HG03175 (cell line): ENCODE measurements at regions not wholly inside any gene's neighbourhood (a gene's known extent, or its start where the extent isn't known, plus 50 kb on each side); places are given as distances from the start of the nearest gene placed in this dataset.
"Not testable (repeated sequence)": the region's sequence is repeated elsewhere in the genome, so short reads cannot be mapped to it uniquely, and the experiment has no call there.

Experiments used
- ATAC-seq: cut with Tn5 transposase; IDR thresholded peaks from one replicate; pipeline ENCODE4 v1.9.1; 2021; ENCODE audit warnings: mild to moderate bottlenecking, moderate library complexity; ENCODE audit not compliant: unreplicated experiment

DNA sequence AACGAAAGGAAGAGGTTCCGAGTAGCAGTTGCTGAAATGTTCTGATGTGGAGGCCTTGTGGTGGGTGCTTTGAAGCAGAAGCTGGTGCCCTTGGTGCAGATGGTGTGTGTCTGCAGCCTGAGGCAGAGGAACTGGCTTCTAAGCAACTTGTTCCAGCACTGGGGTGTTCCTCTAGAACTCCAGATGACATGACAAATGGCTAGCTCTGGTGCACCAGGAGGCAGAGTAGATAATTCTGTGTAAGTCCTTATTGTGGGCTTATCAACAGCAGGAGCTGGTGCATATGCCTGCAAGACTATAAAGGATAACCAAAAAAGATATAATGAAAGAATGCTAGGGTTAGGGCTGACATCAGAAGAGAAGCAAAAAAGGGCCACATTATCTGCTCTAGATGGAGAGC is 76.5 kb downstream of the ARL5B start:
- ATAC-seq: no peak

DNA sequence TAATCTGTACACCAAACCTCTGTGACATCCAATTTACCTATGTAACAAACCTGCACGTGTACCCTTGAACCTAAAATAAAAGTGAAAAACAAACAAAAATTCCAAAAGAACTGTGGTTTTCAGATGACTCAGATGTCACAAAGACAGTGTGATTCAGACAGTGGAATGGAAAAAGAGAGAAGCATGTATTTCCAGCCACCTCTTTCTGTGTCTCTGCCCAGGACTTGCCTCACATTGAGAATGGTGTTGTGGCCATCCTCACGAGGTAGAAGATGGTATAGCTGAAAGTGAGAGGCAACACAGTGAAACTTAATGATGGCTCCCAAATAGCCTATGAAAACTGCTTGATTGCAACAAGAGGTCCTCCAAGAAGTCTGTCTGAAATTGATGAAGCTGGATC is 78.0 kb downstream of the ARL5B start:
- ATAC-seq: no peak

DNA sequence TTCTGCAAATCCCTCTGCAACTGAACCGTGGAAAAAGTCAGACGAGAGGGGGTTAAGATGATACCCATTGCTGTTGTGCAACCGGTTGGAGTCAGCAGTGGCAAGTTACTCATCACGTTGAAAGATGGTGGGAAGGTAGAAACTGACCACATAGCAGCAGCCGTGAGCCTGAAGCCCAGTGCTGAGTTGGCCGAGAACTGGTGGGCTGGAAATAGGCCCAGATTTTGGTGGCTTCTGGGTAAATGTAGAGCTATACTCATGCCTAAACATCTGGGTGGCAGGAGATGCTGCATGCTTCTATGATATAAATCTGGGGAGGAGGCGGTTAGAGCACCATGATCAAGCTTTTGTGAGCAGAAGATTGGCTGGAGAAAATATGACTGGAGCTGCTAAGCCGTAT is 78.6 kb downstream of the ARL5B start:
- no peak for ATAC-seq

DNA sequence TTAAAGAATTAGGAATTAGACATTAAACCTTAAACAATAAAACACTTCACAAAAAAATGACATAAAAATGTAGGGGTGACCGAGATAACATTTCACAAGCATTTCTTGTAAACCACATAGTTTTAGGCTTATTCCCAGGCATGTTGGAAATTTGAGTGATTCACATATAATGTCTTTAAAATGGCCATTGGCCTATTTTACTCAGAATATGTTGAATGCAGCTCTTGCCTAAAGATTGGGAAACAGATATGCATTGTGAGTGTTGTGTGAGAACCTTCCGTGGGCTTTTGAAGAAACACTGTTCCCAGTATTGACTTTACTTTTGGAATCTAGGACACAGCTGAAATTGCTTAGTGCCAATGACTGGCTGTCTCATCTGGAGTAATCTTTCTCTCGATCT is 79.6 kb downstream of the ARL5B start:
- no peak for ATAC-seq

DNA sequence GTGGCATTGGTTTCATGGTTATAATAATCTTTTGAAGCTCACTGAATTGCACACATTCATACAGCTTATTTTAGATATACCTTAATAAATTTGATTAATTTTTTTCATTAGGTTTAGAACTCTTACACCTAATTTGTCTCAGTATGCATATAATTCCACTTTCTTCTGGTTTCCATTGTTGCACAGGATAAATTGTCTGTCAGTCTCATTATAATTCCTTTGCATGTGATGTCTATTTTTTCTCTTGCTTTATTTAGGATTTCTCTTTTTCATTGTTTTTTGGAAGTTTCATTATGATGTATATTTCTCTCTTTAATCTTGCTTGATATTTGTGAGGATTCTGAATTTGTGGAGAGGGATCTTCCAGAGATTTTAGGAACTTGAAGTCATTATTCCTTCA is 84.7 kb downstream of the ARL5B start:
- ATAC-seq: no peak

DNA sequence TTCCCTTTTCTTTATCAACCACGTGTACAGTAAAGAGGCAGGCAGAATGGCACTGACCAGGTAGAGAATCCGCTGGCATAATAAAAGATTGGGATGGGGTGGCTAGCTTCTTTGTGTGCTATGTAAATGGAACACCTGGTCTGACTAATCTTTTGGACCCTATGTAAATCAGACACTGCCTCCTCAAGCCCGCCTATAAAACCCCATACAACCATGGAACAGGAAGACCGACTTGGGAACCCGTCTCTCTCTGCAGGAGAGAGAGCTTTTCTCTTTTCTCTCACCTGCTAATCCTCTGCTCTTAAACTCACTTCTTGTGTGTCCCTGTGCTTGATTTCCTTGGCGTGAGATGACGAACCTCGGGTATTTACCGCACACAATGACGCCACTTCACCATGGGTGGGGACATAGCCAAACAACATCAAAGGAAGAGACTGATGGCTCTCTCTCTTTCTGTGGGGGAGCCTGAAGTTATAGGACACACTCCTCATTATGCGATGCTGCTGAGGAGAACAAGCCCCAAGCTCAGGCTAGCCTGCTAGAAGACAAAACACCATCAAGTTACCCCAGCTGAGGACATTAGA is 94.2 kb downstream of the ARL5B start:
- ATAC-seq: no peak

DNA sequence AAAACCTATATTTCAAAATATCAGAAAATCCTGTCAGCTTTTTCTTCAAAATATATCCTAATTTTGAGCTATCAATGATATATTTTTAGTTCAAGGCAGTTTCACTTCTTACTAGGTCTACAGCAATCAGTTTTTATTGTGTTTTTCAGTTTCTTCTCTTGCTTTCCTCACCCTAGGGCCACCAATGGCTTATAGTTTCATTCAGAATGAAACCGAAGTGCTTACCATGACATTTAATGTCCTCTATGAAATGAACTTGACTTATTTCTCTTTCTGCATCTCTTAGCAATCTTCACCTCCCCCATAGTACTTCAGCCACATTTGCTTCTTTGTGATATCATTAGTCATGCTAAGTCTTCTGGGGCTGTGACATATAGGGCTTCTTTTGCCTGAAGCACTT is 100.3 kb downstream of the ARL5B start:
- peak; percentile 84 for ATAC-seq

DNA sequence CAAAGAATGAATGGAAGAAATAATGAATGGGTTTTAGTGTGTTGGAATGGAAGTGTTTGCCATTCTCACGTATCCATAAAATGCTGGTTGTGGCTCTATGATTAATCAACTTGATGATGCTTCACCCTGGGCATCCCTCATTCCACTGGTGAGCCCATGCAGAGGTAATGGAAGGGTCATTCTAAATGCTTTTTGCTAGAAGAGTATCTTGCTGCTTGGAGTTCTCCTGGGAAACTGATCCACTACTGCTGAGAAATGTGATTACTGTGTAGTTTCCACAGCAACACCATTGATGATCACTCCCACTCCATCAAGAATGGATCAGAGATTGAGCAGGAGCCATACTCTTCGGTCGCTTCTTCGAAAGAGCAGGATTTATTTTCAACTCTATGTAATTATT is 101.6 kb downstream of the ARL5B start:
- no peak for ATAC-seq

DNA sequence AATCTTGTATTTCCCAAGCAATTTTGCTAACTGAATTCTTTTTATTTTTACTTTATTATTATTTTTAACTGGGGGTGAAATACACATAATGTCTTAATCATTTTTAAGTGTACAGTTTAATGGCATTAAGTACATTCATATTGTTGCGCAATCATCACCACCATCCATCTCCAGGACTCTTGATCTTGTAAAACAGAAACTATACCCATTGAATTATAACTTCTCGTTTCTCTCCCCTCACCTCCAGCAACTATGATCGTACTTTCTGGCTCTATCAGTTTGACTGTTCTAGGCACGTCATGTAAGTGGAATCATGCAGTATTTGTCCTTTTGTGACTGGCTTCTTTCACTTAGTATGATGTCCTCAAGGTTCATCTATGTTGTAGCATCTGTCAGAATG is 108.8 kb downstream of the ARL5B start:
- no peak for ATAC-seq

DNA sequence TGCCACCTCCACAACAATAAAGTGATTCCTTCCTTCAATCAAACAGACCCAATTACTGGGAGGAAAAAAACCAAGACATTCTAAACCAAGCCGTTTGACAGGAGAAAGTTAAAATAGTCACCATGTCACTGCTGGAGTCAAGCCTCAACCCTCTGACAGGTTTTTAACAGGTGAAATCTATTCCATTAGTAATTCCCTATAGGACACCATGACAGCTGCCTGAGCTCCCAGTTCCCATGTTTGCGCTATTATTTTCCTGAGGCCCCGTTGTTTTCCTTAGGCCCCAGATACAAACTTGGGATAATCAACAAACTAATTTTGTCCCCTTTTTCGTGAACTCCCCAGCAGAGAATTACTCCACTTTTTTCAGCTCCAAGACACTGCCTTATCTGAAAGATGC is 113.9 kb downstream of the ARL5B start:
- no peak for ATAC-seq

DNA sequence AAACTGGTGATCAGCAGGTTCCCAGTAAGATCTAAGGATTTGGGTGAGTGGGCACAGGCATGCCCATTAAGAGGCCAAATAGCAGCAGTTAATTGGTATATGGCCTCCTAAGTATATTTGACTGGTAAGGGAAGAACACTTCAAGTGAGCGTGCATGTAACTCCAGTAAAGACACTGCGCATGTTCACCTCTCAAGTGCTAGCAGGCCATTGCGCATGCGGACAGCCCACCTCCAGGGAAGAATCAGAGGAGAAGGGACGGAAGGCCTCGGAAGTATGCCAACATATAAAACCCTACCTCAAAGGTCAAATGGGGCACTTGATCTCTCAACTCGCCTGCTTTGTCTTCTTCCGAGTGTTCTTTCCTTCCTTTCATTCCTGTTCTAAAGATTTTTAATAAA is 118.0 kb downstream of the ARL5B start:
- no peak for ATAC-seq

DNA sequence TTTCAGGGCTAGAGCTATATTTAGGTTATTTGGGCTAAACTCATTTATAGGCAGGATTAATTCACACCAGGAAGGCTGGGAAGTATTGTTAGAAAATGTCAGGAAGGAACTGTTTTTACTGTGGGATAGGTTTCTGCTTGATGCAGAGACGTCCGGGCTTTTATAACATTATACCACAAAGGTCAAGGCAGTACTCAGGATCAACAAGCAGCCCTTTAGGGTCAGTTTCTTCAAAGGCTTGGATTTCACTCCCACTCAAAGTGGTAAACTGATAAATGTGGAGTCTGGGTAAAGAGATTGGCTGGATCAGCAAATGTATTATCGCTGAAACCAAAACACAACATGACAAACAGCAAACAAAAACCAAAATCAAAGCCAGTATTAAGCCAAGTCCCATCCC is 127.2 kb downstream of the ARL5B start:
- no peak for ATAC-seq

DNA sequence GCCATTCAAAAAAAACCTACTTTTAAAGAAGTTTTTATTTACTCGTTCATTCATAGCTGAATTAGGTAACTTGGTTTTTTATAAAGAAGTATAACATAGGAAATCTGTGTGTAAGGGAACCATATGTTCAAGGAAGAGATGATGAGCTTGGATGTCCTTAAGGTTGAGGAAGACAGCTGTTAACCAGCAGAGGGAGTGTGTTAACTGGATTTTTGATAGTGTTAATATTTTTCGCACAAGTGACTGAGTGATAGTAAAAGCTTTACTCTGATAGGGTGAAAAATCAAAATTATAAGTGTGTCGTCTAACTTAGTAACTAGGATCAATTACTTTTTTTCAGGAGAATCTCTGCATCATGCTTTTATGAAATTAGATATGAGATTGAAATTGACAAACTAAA is 134.7 kb downstream of the ARL5B start:
- ATAC-seq: no peak

DNA sequence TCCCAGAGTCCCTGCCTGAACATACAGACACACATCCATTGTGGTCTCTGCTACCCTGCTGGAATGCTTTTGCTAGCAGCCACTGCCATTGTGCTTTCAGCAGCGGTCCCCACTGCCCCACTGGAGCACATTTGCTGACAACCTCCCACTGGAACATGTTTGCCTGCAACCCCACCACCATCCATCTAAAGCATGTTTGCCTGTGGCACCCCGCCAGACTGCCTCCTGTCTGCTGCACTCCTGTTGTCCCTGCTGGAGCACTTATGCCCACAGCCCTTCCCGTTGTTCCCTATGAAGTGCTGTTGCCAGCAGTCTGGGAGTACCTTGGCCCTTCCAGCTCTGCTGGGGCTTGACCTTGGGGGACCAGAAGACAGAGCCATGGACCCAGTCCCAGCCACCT is 136.3 kb downstream of the ARL5B start:
- ATAC-seq: no peak

DNA sequence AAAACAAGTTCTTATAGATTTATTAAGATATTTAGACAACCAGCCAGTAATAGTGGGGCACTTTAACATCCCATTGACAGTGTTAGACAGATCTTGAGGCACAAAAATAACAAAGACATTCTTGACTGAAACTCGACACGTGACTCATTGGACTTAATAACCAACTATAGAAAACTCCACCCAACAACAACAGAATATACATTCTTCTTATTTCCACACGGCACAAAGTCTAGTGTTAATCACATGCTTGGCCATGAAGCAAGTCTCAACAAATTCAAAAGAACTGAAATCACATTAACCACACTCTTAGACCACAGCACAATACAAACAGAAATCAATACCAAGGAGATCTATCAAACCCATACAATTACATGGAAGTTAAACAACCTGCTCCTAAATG is 138.1 kb downstream of the ARL5B start:
- no peak for ATAC-seq

DNA sequence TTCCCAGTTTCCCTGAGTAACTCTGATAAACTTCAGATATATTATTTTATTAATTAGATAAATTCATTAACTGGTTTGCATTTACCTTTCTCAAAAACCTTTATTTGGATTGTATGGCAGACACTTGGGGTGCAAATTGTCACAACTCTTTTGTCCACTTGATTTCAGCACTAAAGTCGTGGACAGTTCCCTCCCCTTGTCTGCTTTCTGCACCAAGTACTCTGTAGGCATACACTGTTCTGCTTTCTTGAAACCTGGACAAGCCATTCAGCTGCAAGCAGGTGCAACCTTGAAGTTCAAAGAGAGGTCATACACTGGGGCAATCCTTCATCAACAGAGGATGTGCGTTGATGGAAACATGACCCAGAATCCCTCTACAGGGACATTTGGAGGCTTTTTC is 162.9 kb downstream of the ARL5B start:
- no peak for ATAC-seq

DNA sequence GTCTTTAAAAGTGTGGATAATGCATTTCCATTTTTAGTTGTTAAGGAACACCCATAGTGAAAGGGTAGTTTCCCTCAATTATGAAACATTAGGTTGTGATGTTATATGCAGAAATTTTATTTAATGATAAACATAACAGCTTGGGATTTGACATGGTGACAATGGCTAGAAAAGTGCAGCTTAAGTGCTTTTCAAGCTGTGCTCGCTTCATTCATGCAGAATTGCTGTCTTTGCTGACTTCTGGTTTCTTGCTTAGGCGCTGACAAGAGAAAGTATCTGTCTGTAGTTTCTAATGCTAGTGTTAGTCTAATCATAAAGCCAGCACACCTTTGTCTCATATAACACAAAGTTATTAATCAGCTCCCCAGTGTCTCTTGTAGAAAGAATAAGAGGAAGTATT is 170.0 kb downstream of the ARL5B start:
- no peak for ATAC-seq

DNA sequence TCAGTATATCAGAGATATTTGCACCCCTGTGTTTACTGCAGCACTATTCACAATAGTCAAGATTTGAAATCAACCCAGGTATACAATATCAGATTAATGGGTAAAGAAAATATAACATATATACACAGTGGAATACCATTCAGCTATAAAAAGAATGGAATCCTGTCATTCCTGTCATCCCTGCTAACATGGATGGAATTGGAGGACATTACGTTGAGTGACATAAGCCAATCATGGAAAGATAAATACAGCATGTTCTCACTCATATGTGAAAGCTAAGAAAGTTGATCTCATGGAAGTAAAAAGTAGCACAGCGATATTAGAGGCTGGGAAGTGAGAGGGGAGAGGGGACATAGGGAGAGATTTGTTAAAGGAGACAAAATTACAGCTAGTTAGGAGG is 171.0 kb downstream of the ARL5B start:
- ATAC-seq: no peak

DNA sequence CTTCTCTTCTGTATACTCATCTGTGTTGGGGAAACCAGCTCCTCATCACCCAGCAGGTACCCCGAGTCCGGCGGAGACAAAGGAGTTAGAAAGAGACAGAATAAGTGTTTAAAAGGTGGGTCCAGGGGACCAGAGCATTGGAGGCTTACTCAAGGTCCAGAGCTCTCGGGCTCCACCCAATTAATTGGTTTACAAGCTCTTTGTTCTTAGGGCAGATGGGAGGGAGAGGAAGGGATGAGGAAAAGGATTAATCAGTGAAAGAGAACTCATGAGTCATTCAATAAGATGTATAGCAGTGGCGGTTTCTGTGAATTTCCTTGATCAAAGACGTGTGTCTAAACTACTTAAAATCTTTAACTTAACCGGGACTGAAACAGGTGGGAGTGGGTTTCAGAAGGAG is 192.0 kb upstream of the MALRD1 start:
- ATAC-seq: not testable (repeated sequence)

DNA sequence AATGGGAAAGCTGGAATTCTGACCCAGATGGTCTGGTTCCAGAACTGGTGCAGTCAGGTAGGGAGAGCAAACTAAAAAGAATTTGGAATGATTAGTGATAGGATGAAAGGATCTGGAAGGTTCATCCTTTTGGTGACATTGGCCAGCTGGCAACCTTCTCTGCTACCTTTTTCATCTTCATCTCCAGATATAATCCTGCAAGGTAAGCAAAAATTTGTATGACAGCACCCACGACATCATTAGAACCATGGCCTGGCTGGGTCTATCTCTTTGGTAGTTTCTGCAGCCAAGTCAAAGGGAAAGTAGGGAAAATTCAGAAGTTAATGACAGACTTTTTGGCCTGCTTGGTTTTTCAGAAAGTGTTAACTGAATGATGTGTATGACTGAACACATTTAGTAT is 188.9 kb upstream of the MALRD1 start:
- ATAC-seq: no peak

DNA sequence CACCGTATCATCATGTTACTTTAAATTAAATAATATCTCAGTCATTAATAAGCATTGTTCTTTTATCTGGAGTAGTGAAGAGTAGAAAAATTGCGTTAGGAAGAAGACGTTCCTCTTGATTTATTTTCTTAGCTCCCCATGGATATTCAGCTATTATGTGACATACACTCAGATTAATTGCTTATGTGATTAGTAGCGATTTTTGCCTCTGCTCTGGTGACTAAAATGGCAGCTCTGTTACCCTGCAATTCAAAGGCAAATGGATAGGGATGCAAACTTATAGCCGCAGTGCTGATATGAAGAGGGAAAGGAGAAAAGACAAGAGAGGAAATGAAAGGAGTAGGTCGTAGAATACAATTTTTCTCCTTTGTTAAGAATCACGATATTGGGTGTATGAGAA is 188.4 kb upstream of the MALRD1 start:
- no peak for ATAC-seq

DNA sequence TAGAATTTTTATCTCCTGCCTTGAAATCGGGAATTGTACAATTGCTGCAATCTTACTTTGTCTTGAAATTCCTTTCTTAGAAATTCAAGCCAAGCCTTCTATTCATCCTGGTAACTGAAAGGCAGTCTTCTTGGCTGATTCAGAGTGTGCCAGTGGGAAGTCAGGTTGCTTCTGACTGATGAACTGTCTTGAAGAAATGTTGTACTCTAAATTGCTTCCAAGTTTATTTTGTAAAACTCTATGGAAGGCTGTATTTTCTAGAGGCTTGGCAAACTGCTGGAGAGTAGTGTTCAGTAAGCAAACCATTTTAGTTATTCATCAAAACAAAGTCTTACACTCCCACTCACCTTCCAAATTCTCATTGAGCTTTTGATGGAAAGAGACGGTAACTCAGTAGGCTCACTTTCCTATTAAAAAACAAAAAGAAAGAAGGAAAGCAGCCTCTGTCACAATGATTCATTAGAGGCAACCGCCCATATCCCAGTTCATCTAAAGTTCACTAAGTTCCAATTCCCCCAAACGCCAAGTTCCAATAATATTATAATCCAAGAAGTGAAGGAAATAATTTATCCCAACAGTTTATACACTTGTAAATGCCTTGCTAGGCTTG is 187.9 kb upstream of the MALRD1 start:
- ATAC-seq: no peak

DNA sequence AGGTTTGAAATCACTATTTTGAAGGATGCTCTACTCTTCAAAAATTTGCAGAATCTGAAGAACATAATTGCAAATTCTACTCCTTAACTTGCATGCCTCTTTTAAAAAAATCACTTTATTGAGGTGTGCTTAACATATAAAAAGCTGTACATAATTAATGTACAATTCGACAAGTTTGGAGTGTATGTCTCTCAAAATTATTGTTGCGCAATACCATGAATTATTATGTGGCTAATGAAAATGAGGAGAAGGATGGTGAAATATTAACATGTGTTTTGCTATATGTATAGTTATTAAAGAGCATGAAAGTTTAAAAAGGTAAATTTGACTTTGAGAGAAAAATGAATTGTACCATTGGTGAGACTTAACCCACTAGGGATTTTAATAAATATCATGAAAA is 187.2 kb upstream of the MALRD1 start:
- ATAC-seq: no peak
